Tibial nerve (tissue), 4 donors: ENCODE measurements at regions not wholly inside any gene's neighbourhood (a gene's known extent, or its start where the extent isn't known, plus 50 kb on each side); places are given as distances from the start of the nearest gene placed in this dataset.

ENCODE experiments used
- EP300 ChIP-seq, 2 donors: sonication (generic); formaldehyde crosslinking; IDR thresholded peaks; one replicate each; pipeline ENCODE4 v1.6.1; 2017; ENCODE audit warnings: antibody characterized with exemption in 2 of 2, mild to moderate bottlenecking in 1 of 2
- POLR2A ChIP-seq, 2 donors: fragments of 450-650 bp; IDR thresholded peaks; one replicate each; pipeline ENCODE4 v1.6.1; 2017; ENCODE audit warnings: antibody characterized with exemption in 2 of 2, mild to moderate bottlenecking in 2 of 2, moderate library complexity in 2 of 2
- TF ChIP-seq, protein P1 (sequence below), 5 experiments: fragments of 200-600 bp in 3 of 5; fragments of 450-650 bp in 2 of 5; sonication (generic) in 3 of 5; IDR thresholded peaks; one replicate each; pipeline ENCODE4 v1.5.1; 2016 to 2019; ENCODE audit warnings: antibody characterized with exemption in 5 of 5, mild to moderate bottlenecking in 3 of 5, moderate library complexity in 2 of 5

DNA sequence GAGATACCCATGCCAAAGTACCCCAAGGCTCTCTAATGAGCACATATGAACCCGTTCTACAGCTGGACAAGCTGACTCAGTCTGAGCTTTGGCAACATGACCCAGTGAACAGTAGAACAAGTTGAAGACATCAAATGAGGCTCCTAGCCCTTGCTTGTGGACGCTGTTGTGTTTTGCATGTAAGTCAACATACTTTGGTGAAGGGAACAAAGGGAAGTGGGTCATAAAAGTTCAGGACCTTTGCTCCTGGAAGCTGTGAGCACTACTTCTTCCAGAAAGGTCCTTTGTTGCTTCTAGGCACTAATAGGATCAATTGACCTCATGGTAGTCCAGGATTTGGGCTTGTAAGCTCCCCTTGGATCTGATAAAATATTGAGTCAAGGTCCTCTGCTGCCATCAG is 613.5 kb upstream of the TBX3 start:
- TF ChIP-seq, protein P1, sequence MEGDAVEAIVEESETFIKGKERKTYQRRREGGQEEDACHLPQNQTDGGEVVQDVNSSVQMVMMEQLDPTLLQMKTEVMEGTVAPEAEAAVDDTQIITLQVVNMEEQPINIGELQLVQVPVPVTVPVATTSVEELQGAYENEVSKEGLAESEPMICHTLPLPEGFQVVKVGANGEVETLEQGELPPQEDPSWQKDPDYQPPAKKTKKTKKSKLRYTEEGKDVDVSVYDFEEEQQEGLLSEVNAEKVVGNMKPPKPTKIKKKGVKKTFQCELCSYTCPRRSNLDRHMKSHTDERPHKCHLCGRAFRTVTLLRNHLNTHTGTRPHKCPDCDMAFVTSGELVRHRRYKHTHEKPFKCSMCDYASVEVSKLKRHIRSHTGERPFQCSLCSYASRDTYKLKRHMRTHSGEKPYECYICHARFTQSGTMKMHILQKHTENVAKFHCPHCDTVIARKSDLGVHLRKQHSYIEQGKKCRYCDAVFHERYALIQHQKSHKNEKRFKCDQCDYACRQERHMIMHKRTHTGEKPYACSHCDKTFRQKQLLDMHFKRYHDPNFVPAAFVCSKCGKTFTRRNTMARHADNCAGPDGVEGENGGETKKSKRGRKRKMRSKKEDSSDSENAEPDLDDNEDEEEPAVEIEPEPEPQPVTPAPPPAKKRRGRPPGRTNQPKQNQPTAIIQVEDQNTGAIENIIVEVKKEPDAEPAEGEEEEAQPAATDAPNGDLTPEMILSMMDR (IDR thresholded peaks at IDR 0.05), result no peak
- TF ChIP-seq POLR2A (IDR thresholded peaks at IDR 0.05) (no peak), EP300 (IDR thresholded peaks at IDR 0.05) (no peak)
